ENCODE measurements at regions not wholly inside any gene's neighbourhood (a gene's known extent, or its start where the extent isn't known, plus 50 kb on each side); places are given as distances from the start of the nearest gene placed in this dataset.

DNA sequence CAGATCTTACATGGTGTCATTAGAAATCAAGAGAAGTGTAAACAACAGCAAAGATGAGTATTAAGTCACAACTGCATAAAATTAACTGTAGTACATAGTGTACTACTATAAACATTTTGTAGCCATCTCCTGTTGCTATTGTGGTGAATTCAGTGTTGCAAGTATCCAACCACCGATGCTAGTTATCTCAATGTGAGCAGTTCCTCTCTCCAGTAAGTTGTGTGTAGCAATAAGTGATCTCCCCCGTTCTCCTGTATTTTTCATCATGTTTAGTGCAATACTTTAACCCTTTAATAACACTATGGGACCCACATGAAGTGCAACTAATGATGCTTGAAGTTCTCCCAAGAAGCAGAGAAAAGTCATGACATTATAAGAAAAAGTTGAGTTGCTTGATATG lies 264.7 kb upstream of the KCNH8 start:
- no peak for DNase-seq (ENCODE audit: low read depth)

DNA sequence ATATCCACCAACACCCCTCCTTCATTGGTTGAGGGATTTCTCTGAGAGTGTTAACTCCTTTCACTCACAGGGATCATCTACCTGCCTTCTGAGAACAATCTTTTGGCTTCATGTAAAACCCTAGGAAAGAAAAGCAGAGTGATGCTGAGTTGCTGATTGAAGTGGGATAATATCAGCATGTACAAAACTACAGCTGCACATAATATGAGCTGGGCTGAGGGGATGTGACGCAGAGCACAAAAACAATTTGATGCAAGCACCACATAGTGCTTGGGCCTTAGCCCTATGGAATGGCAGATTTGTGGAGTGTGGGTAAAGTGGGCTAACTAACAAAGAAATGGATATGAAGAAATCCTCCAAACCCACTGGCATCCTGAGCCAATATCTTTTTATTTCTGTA lies 267.6 kb upstream of the KCNH8 start:
- DNase-seq (ENCODE audit: low read depth): no peak

DNA sequence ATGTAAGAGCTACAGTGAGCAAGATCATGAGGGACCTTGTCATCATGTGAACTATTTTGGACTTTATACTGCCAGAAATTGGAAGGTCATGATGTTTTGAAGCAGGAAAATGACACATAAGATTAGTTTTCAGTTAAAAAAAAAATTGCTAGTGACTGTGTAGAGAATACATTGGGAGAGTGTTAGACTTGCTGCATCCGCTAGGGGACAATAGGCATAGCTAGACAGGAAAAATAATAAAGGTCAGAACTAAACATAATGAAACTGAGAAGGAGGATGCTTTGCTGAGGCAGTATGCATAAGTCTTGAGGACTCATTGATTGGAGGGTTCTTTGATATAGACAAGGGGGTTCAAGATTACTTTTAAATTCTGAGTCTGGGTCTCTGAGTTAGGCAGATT lies 275.8 kb upstream of the KCNH8 start:
- no peak for DNase-seq (ENCODE audit: low read depth)

DNA sequence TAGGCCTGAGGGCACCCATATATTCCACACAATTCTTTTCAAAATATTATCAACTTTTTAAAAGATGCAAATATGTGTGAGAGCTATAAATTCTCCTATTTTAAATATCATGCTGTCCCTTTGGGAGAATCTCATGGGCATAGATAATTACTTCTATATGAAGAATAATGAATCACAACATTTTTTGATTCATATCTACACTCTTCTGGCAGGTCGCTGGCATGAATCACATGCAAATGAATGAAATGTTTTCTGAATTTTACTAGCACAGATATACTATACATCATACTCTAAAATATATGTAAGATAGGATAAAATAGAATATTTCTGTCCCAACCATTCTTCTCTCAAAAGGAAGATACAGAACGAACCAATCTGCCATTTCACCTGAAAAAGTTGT lies 277.7 kb upstream of the KCNH8 start:
- DNase-seq (ENCODE audit: low read depth): no peak

DNA sequence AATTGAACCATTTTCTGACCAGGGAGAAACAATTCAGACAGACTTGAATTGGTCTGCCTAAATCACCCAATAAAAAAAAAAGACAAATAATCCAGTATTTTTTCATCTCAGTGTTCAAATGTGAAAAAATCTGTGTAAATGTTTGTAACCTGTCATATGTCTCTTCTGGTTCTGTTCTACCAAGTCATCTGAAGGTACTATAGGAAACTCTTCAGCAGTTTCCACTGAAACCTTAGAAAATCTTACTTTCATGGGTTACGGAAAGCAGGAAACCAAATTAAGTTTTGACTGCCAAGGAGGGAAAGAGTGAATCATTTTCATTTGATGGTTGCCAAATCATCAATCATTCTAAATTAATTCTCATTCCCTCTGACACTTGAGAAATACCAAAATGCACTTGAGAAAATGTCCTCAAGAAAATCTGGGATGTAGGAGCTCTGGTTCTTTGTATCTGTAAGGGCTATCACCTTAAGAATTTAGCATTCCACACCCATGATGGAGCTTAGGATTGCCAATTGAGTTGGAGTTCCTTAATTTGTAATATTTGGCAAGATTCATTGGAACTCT lies 278.2 kb upstream of the KCNH8 start:
- no peak for DNase-seq (ENCODE audit: low read depth)

- DNase-seq (ENCODE audit: low read depth): no peak
These were observed 279.2 kb upstream of the KCNH8 start for GRCh38 chr3:18868911-18869689.

GRCh38 chr3:18866899-18867298 lies 281.4 kb upstream of the KCNH8 start:
- no peak for DNase-seq (ENCODE audit: low read depth)

- DNase-seq (ENCODE audit: low read depth): no peak
These were observed 283.2 kb upstream of the KCNH8 start for GRCh38 chr3:18864933-18865731.

DNA sequence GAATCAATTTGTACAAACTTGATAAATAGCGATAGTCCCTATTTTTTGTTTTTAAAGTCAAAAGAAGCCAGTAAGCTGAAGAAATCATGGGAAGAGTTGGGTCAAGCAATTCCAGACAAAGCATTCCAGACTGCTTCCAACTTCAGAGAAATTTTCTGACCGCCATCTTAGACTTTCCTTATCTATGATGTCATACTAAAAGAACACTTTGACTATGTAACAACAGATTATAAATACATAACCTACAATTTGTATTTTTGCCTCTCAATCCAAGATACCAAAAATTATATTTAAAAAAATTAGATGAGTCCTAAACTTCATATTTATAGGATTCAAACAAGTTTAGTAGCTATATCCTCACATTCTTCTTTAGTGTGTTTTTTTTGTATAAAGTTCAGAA lies 286.2 kb upstream of the KCNH8 start:
- DNase-seq (ENCODE audit: low read depth): no peak

GRCh38 chr3:18861137-18861536 lies 287.2 kb upstream of the KCNH8 start:
- no peak for DNase-seq (ENCODE audit: low read depth)

DNA sequence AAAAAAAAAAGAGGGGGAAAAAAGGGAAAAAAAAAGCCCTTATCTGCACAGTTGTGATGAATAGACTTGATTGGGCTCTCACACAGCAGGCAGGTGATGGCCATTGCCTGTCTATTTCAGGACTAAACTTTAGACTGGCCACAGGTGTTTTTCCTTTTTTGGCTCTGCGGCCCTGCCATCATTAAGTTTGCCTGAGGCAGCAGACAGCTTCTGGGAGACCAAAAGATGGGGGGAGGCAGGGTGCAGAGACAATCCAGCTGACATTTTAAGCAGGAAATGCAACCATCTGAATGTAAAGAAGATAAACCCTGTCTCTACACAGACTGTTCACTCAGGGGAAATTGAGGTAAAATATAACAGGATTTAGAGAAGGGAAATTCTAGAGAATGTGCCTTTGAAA lies 295.0 kb upstream of the KCNH8 start:
- DNase-seq (ENCODE audit: low read depth): no peak

GRCh38 chr3:18847583-18848197 lies 300.6 kb upstream of the KCNH8 start:
- DNase-seq (ENCODE audit: low read depth): no peak

DNA sequence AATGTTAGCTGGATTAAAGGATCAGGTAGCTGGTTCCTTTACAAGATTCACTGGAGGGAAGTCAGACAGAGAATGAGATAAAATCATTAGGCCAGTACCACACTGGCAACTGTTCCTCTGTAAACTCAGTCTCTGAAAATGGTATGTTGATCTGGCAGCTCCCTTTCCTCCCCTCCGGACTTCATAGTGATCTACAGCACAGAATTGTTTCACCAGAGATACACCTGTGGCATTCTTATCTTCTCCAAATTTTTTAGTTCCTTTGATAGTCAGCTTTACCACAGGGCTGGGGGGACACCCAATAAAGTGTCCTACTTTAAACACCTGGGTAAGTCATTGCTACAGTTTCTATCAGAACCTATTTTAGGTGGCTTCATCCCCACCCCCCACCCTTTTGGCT lies 304.3 kb upstream of the KCNH8 start:
- no peak for DNase-seq (ENCODE audit: low read depth)

DNA sequence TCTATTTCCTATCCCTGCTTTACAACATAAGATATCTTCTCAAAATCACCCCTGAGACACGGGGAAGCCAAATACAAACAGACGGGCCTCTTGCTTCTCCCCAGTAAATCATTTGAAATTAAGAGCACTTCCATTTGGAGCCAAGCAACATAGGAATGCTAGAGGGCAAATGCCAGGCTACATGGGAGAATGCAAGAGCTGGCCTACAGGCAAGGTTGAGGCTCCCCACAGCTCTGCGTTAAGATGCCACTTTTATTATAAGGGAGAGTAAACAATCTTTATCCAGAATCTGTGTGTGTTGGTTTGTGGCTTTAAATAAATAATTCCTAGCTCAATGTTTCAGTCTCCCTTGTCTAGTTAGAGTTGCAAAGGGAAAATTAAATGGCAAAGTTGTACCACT lies 305.1 kb upstream of the KCNH8 start:
- DNase-seq (ENCODE audit: low read depth): no peak

GRCh38 chr3:18841422-18842343 lies 306.6 kb upstream of the KCNH8 start:
- no peak for DNase-seq (ENCODE audit: low read depth)

GRCh38 chr3:18840535-18841137 lies 307.7 kb upstream of the KCNH8 start:
- no peak for DNase-seq (ENCODE audit: low read depth)

DNA sequence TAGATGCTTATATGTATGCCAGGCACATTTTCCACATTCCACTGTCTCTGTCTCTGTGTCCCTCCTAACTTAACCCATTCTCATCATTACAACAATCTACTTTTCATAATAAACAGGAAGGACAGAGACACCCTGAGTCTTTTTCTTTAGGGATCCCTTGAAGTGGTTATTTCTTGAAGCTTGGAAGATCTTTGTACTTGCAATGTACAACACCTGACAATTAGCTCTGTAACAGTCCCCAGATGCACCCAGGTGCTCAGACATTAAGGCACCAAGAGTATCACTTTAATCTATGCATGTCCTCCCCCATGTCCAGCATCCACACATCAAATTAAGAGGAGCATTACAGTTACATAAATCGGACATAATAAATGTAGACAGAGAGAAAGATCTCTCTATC lies 309.6 kb upstream of the KCNH8 start:
- no peak for DNase-seq (ENCODE audit: low read depth)

- DNase-seq (ENCODE audit: low read depth): no peak
These were observed 311.1 kb upstream of the KCNH8 start for GRCh38 chr3:18837137-18837755.

GRCh38 chr3:18835021-18835420 lies 313.3 kb upstream of the KCNH8 start:
- no peak for DNase-seq (ENCODE audit: low read depth)

DNA sequence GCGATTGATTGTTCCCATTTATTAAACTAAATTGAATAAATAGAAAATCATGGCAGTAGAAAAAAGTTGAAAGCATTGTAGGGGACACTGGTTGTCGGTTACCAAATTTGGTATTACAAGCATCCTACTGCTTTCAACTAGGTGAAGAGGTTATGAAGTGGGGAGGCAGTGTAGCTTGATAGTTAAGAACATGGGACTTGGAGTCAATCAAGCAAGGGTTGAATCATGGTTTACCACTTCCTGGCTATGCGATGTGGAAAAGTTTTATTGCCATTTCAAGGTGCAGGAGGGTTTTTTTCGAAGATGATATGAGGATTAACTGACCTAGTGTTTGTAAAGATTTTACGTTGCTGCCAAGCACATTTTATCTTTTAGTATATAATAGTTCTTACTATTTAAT lies 318.2 kb upstream of the KCNH8 start:
- DNase-seq (ENCODE audit: low read depth): no peak

DNA sequence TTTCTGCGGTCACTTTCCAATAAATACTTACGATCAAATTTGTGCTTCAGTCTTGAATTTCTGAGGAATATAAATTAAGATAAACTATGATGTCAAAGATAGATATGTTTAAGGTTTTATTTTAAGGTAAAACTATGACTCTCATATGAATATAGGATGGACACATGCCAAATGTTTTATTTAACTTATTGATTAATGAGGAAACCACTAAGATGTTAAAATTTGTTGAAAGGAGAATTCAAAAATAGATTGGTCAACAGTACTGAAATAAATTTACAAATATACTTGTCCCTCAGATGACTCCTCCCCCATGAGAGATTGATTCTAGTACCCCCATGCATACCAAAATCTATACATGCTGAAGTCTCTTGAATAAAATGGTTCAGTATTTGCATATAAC lies 319.7 kb upstream of the KCNH8 start:
- no peak for DNase-seq (ENCODE audit: low read depth)
